ENCODE measurements at regions not wholly inside any gene's neighbourhood (a gene's known extent, or its start where the extent isn't known, plus 50 kb on each side); places are given as distances from the start of the nearest gene placed in this dataset.

DNA sequence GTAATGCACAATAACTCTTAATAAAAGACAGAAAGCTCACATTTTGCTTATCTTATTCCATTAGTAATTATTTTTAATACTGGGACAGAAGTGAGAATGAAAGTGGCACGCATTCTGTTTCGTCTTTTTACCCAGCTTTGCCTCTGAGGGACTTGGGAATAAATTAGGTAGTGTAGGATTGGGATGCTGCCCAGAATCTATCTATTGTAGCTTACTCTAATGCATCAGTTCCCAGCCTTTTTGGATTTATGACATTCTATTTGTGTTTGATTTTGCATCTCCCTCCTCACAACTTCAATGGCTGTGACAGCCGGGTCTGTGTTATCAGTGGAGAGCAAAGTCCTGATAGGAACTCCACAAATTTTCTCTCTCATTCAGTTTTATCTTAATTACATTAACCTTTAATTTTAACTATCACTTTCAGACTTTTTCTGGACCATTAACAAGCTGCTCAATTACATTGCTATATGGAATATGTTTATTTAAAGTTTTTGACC is 62.9 kb upstream of the TULP4 start:
- H3K27ac Mint-ChIP-seq, result no peak overlapping the region
- CTCF ChIA-PET, result no interaction called here

DNA sequence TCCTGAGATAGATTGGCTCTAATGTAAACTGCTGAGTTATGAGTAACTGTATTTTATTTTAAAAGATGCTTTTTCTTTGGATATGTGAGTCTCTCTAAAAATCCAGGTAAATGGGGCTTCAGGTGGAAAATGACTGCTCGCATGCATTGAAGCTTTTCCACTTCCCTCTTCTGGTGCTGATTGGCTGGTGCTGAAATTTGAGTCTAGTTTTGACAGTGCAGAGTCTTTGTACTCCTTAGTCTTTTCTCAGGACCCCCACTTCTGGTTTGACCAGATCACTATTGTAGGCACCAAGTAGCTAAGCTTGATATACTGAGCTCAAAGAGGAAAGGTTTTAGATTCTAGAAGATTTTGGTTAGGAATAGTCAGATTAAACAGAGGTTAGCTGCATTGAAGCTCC is 60.7 kb upstream of the TULP4 start:
- peaks cover 5 to 27% (median 9%) of the 10 kb centered on the region in 3 donors for H3K36me3 Mint-ChIP-seq
- no peak for DNase-seq
- no peak overlapping the region for H3K4me3 ChIP-seq (ENCODE audit: low read length)
- no peaks in the 10 kb centered on the region for H3K9me3 ChIP-seq (ENCODE audit: low read length)
- POLR2A ChIA-PET, result no interaction called here
- H3K27me3 ChIP-seq (ENCODE audit: insufficient read depth, low read length, poor library complexity, severe bottlenecking), result no peaks in the 10 kb centered on the region
- CTCF ChIA-PET, result interaction anchor here (1.0 to 1.1 kb wide), 2 partner anchors 16 to 26 kb away, joined by 3 read pairs; no protein-coding TSS in a partner anchor
- H3K4me1 Mint-ChIP-seq, result peaks cover 34 to 47% (median 46%) of the 10 kb centered on the region in 3 donors
- H3K9me3 Mint-ChIP-seq, result no peaks in the 10 kb centered on the region
- no peak overlapping the region for H3K4me3 Mint-ChIP-seq
- peak overlapping the region in 3 of 8 donors; percentile 50 to 74 (median 72) for H3K27ac Mint-ChIP-seq
- no peaks in the 10 kb centered on the region for H3K36me3 ChIP-seq (ENCODE audit: insufficient read depth, low read length)
- H3K4me1 ChIP-seq (ENCODE audit: insufficient read depth, low read length), result peaks cover 17% of the 10 kb centered on the region
- H3K27ac ChIP-seq (ENCODE audit: low read depth, low read length), result no peak overlapping the region
- no peaks in the 10 kb centered on the region for H3K27me3 Mint-ChIP-seq

More for the DNA sequence above, 62.9 kb upstream of the TULP4 start:
- Histone ChIP-seq H3K4me1 (ENCODE audit: insufficient read depth, low read length) (peaks cover 1% of the 10 kb centered on the region), H3K4me3 (ENCODE audit: low read length) (no peak overlapping the region), H3K36me3 (ENCODE audit: insufficient read depth, low read length) (no peaks in the 10 kb centered on the region), H3K27me3 (ENCODE audit: insufficient read depth, low read length, poor library complexity, severe bottlenecking) (no peaks in the 10 kb centered on the region), H3K27ac (ENCODE audit: low read depth, low read length) (no peak overlapping the region), H3K9me3 (ENCODE audit: low read length) (no peaks in the 10 kb centered on the region)
- peaks cover 16 to 36% (median 33%) of the 10 kb centered on the region in 3 donors for H3K4me1 Mint-ChIP-seq
- H3K4me3 Mint-ChIP-seq, result no peak overlapping the region
- H3K36me3 Mint-ChIP-seq, result peaks cover 9 to 31% (median 14%) of the 10 kb centered on the region in 3 donors
- DNase-seq, result no peak
- POLR2A ChIA-PET, result no interaction called here
- H3K9me3 Mint-ChIP-seq, result no peaks in the 10 kb centered on the region
- H3K27me3 Mint-ChIP-seq, result no peaks in the 10 kb centered on the region

DNA sequence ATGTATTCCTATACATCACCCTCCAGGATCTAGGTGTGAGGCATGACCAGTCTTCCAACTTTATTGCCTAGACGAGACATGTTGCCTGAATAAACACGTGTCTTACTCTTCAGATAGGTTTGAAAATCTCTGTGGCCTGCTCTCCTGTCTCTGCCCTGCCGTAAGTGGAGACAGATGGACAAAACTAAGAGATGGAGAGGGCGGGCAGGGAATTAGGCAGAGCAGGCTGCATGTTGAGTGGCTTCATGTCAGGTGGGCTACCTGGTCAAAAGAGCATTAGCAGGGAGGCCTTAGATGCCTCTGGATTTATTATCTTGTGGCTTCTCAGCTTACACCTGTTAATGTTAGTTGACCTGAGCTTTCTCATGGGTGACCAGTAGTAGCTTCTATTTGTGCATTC is 59.0 kb upstream of the TULP4 start:
- peaks cover 29% of the 10 kb centered on the region for H3K4me1 ChIP-seq (ENCODE audit: insufficient read depth, low read length)
- no peak overlapping the region for H3K4me3 ChIP-seq (ENCODE audit: low read length)
- H3K27me3 ChIP-seq (ENCODE audit: insufficient read depth, low read length, poor library complexity, severe bottlenecking), result no peaks in the 10 kb centered on the region
- Mint-ChIP-seq H3K36me3 (peaks cover 5 to 18% (median 7%) of the 10 kb centered on the region in 3 donors), H3K4me3 (no peak overlapping the region), H3K27me3 (no peaks in the 10 kb centered on the region), H3K4me1 (peaks cover 46 to 61% (median 56%) of the 10 kb centered on the region in 3 donors), H3K27ac (peak overlapping the region in 2 of 8 donors; percentile 5 to 53), H3K9me3 (no peaks in the 10 kb centered on the region)
- CTCF ChIA-PET, result no interaction called here
- no peaks in the 10 kb centered on the region for H3K36me3 ChIP-seq (ENCODE audit: insufficient read depth, low read length)
- POLR2A ChIA-PET, result no interaction called here
- H3K9me3 ChIP-seq (ENCODE audit: low read length), result no peaks in the 10 kb centered on the region
- no peak for DNase-seq
- H3K27ac ChIP-seq (ENCODE audit: low read depth, low read length), result no peak overlapping the region

DNA sequence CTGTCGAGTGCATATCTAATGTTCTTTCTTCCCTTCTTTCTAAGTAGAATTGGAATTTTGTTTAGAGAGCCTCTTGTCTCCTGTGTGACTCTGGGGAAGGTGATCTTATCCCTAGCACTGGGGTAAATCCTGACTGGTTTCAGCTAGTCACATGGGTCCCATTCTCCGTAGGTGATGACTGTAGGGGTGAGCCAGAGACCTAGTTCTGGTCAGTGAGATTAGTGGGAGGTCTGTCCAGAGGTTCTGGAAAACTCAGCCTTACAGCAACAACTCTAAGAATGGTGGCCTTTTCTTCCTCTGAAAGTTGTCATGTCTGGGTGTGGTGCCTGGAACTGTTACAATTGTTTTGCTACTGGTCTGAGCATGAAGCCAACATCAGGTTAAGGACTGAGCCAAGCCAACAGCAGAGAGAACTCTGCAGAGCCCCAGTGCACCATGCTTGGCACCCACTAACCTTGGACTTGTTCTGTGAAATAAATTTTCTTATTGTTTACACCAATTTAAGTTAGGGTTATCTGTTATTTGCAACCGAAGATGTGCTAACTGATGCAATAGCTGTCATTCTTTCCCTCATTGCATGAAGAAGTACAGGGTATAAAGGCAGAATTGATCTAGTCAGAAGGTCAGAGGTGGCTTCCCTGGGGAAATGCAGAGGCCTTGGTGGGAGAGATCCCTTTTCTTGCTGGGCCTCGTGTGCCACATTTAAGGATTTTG is 56.8 kb upstream of the TULP4 start:
- H3K4me3 ChIP-seq (ENCODE audit: low read length), result no peak overlapping the region
- Mint-ChIP-seq H3K36me3 (peaks cover 4 to 16% (median 7%) of the 10 kb centered on the region in 3 donors), H3K4me3 (peak overlapping the region in 6 of 7 donors; percentile 15 to 64 (median 33)), H3K27me3 (no peaks in the 10 kb centered on the region), H3K4me1 (peaks cover 53 to 68% (median 63%) of the 10 kb centered on the region in 3 donors), H3K27ac (peak overlapping the region; percentile 19 to 87 (median 77)), H3K9me3 (no peaks in the 10 kb centered on the region)
- ChIA-PET POLR2A (interaction anchor here (0.8 to 2.1 kb wide), 2 partner anchors 15 to 134 kb away, joined by 3 to 10 read pairs; no protein-coding TSS in a partner anchor), CTCF (no interaction called here)
- no peaks in the 10 kb centered on the region for H3K27me3 ChIP-seq (ENCODE audit: insufficient read depth, low read length, poor library complexity, severe bottlenecking)
- no peaks in the 10 kb centered on the region for H3K9me3 ChIP-seq (ENCODE audit: low read length)
- H3K27ac ChIP-seq (ENCODE audit: low read depth, low read length), result no peak overlapping the region
- no peaks in the 10 kb centered on the region for H3K36me3 ChIP-seq (ENCODE audit: insufficient read depth, low read length)
- H3K4me1 ChIP-seq (ENCODE audit: insufficient read depth, low read length), result peaks cover 29% of the 10 kb centered on the region
- no peak for DNase-seq

DNA sequence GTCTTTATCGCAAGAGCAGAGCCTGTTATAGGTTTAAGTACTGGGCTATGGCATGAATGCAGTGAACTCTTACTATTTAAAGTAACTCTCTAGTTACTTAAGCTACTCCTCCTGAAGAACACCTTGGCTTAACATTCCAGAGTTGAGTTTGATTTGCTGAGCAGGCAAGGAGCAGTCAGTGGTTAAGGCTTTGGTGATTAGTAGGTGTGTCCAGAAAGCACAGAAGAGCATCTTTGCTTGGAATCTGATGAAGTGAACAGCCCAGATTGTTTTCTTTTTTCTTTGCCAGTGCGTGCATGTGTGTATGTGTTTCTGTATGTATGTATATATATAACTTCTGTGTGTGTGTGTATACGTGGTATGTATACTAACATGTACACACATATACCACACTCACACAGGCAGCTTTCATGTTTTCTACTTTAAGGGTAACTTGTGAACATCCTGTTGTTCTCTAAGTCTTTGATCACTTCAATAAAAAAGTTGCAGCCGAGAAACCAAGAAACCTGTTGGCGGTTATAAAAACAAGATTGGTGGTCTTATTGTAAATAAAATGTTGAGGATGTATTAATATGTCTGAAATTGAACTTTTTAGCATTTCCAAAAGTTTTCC is 56.2 kb upstream of the TULP4 start:
- ChIA-PET CTCF (no interaction called here), POLR2A (interaction anchor here (0.8 to 2.1 kb wide), 2 partner anchors 15 to 133 kb away, joined by 3 to 10 read pairs; no protein-coding TSS in a partner anchor)
- DNase-seq, result peak in 2 of 5 donors; percentile 26 to 53
- no peak overlapping the region for H3K27ac ChIP-seq (ENCODE audit: low read depth, low read length)
- H3K27ac Mint-ChIP-seq, result peak overlapping the region; percentile 5 to 87 (median 84)
- no peaks in the 10 kb centered on the region for H3K9me3 Mint-ChIP-seq
- no peaks in the 10 kb centered on the region for H3K27me3 Mint-ChIP-seq
- H3K36me3 Mint-ChIP-seq, result peaks cover 0 to 12% (median 4%) of the 10 kb centered on the region in 3 donors
- peaks cover 53 to 64% (median 57%) of the 10 kb centered on the region in 3 donors for H3K4me1 Mint-ChIP-seq
- no peak overlapping the region for H3K4me3 ChIP-seq (ENCODE audit: low read length)
- no peaks in the 10 kb centered on the region for H3K27me3 ChIP-seq (ENCODE audit: insufficient read depth, low read length, poor library complexity, severe bottlenecking)
- H3K36me3 ChIP-seq (ENCODE audit: insufficient read depth, low read length), result no peaks in the 10 kb centered on the region
- H3K4me1 ChIP-seq (ENCODE audit: insufficient read depth, low read length), result peaks cover 29% of the 10 kb centered on the region
- peak overlapping the region in 6 of 7 donors; percentile 20 to 64 (median 40) for H3K4me3 Mint-ChIP-seq
- H3K9me3 ChIP-seq (ENCODE audit: low read length), result no peaks in the 10 kb centered on the region

DNA sequence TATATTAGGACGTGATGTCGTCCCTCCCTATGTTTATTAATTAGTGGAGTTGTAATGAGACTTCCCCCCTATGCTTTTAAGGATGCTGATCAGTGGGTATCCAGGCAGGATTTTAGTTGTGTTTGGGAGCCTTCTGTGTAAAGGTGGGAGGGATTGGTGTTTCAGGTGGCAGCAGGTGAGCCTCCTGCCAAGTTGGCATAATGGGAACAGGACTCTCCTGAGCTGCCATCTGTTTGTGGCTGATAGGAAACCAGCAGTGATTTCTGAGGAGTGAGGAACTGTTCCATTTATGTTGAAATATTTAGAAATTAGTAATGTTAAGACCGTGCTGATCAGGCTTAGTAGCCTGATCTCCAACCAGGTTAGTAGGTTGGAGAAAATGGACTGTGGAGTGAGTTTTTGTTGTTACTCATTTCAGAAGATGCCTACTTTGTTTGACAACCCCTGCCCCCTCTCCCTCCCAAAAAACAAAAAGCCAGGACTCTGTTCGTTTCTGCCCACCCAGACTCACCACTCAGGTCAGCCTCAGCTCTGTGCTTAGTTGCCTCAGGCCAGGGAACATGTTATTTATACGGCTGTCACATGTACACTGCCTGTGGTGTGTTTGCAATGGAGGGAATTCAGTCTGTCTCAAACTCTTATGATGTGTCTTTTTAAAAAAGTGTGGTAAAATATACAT is 55.4 kb upstream of the TULP4 start:
- Histone ChIP-seq H3K9me3 (ENCODE audit: low read length) (no peaks in the 10 kb centered on the region), H3K4me3 (ENCODE audit: low read length) (no peak overlapping the region), H3K27ac (ENCODE audit: low read depth, low read length) (no peak overlapping the region), H3K36me3 (ENCODE audit: insufficient read depth, low read length) (no peaks in the 10 kb centered on the region), H3K27me3 (ENCODE audit: insufficient read depth, low read length, poor library complexity, severe bottlenecking) (no peaks in the 10 kb centered on the region), H3K4me1 (ENCODE audit: insufficient read depth, low read length) (peaks cover 29% of the 10 kb centered on the region)
- H3K4me3 Mint-ChIP-seq, result peak overlapping the region in 6 of 7 donors; percentile 43 to 76 (median 58)
- peaks cover 0 to 11% (median 6%) of the 10 kb centered on the region in 3 donors for H3K36me3 Mint-ChIP-seq
- no peaks in the 10 kb centered on the region for H3K27me3 Mint-ChIP-seq
- peaks cover 48 to 60% (median 55%) of the 10 kb centered on the region in 3 donors for H3K4me1 Mint-ChIP-seq
- no peaks in the 10 kb centered on the region for H3K9me3 Mint-ChIP-seq
- ChIA-PET CTCF (interaction anchor here (1.2 kb wide), 1 partner anchor 19 kb away, joined by 3 read pairs; no protein-coding TSS in a partner anchor), POLR2A (interaction anchor here (2.1 kb wide), 1 partner anchor 14 kb away, joined by 10 read pairs; no protein-coding TSS in a partner anchor)
- peak overlapping the region; percentile 9 to 87 (median 79) for H3K27ac Mint-ChIP-seq
- no peak for DNase-seq

DNA sequence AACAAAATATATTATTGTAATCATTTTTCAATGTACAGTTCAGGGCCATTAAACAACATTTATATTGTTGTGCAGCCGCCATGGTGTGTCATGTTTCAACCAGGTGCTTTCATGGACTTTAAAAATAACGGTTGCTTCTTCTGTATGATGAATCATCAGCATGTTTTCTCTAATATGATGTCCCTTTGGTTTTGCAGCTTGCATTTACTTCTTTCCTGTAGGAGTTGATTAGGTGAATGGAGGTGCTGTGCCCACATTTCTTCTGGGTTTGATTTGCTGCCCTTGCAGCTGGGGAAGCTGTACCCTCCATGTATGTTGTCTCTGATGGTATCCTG is 54.9 kb upstream of the TULP4 start:
- CTCF ChIA-PET, result interaction anchor here (1.2 kb wide), 1 partner anchor 19 kb away, joined by 3 read pairs; no protein-coding TSS in a partner anchor
- POLR2A ChIA-PET, result interaction anchor here (2.1 kb wide), 1 partner anchor 13 kb away, joined by 10 read pairs; no protein-coding TSS in a partner anchor
- H3K36me3 Mint-ChIP-seq, result peaks cover 0 to 9% (median 6%) of the 10 kb centered on the region in 3 donors

More for the DNA sequence above, 54.9 kb upstream of the TULP4 start:
- H3K27ac Mint-ChIP-seq, result peak overlapping the region in 6 of 8 donors; percentile 57 to 88 (median 73)
- H3K9me3 Mint-ChIP-seq, result no peaks in the 10 kb centered on the region
- DNase-seq, result no peak
- H3K27ac ChIP-seq (ENCODE audit: low read depth, low read length), result no peak overlapping the region
- H3K27me3 ChIP-seq (ENCODE audit: insufficient read depth, low read length, poor library complexity, severe bottlenecking), result no peaks in the 10 kb centered on the region
- peaks cover 47 to 60% (median 56%) of the 10 kb centered on the region in 3 donors for H3K4me1 Mint-ChIP-seq
- H3K9me3 ChIP-seq (ENCODE audit: low read length), result no peaks in the 10 kb centered on the region
- peak overlapping the region in 5 of 7 donors; percentile 28 to 76 (median 63) for H3K4me3 Mint-ChIP-seq
- H3K36me3 ChIP-seq (ENCODE audit: insufficient read depth, low read length), result no peaks in the 10 kb centered on the region
- no peak overlapping the region for H3K4me3 ChIP-seq (ENCODE audit: low read length)
- H3K4me1 ChIP-seq (ENCODE audit: insufficient read depth, low read length), result peaks cover 29% of the 10 kb centered on the region
- H3K27me3 Mint-ChIP-seq, result no peaks in the 10 kb centered on the region

Data from CD8-positive, alpha-beta memory T cell (primary cell).